LNCaP clone FGC (cell line): ENCODE measurements at regions not wholly inside any gene's neighbourhood (a gene's known extent, or its start where the extent isn't known, plus 50 kb on each side); places are given as distances from the start of the nearest gene placed in this dataset.
"Not testable (repeated sequence)": the region's sequence is repeated elsewhere in the genome, so short reads cannot be mapped to it uniquely, and the experiment has no call there.

Experiments
- DNase-seq: peaks from one replicate; pipeline ENCODE4 v3.0.0-alpha.2; 2011; ENCODE audit warnings: low read depth
- H3K4me3 ChIP-seq: 2 replicates; pipeline ENCODE4 v1.5.1; 2011; ENCODE audit warnings: mild to moderate bottlenecking, low read depth, low read length, control low read depth
- CTCF ChIP-seq: IDR thresholded peaks from 2 replicates; pipeline ENCODE4 v1.5.1; 2012; ENCODE audit warnings: mild to moderate bottlenecking; ENCODE audit not compliant: control insufficient read depth, insufficient read depth; ENCODE audit errors: extremely low read depth

- no peak for TF ChIP-seq CTCF
- no peak overlapping the region for H3K4me3 ChIP-seq
- no peak for DNase-seq
These were observed 610.2 kb downstream of the UQCRFS1 start for GRCh38 chr19:28602675-28603298.

- DNase-seq = no peak
- no peak overlapping the region for H3K4me3 ChIP-seq
- no peak for TF ChIP-seq CTCF
These were observed 611.1 kb downstream of the UQCRFS1 start for GRCh38 chr19:28601723-28602440.

- TF ChIP-seq CTCF = no peak
- no peak for DNase-seq
- no peak overlapping the region for H3K4me3 ChIP-seq
These were observed 614.1 kb downstream of the UQCRFS1 start for GRCh38 chr19:28598861-28599260.

- no peak overlapping the region for H3K4me3 ChIP-seq
- no peak for TF ChIP-seq CTCF
- no peak for DNase-seq
These were observed 616.3 kb downstream of the UQCRFS1 start for GRCh38 chr19:28596561-28597071.

GRCh38 chr19:28595722-28596480 lies 617.0 kb downstream of the UQCRFS1 start:
- H3K4me3 ChIP-seq = no peak overlapping the region
- no peak for TF ChIP-seq CTCF
- no peak for DNase-seq

GRCh38 chr19:28594737-28595136 lies 618.2 kb downstream of the UQCRFS1 start:
- TF ChIP-seq CTCF = no peak
- no peak for DNase-seq
- no peak overlapping the region for H3K4me3 ChIP-seq

- DNase-seq, H3K4me3 ChIP-seq: not testable (repeated sequence)
These were observed 623.0 kb downstream of the UQCRFS1 start for GRCh38 chr19:28589991-28590411.
